ENCODE measurements at regions not wholly inside any gene's neighbourhood (a gene's known extent, or its start where the extent isn't known, plus 50 kb on each side); places are given as distances from the start of the nearest gene placed in this dataset.

DNA sequence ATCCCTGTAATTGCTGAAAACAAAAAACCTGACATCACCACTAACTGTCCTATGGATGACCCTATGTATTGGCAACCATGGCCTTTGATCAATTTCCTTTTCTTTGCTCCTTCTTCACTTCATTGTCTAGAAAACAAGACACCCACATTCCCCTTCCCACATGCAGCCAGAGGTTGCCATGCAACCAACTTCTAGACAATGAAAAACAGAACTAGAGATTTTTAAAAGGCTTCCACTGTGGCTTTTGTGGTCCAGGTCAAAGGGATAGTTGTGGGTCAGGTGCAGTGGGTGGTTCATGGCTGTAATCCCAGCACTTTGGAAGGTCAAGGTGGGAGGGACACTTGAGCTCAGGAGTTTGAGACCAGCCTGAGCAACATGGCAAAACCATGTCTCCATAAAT is 139.3 kb upstream of the DOK6 start:
- TF ChIP-seq, protein P1, sequence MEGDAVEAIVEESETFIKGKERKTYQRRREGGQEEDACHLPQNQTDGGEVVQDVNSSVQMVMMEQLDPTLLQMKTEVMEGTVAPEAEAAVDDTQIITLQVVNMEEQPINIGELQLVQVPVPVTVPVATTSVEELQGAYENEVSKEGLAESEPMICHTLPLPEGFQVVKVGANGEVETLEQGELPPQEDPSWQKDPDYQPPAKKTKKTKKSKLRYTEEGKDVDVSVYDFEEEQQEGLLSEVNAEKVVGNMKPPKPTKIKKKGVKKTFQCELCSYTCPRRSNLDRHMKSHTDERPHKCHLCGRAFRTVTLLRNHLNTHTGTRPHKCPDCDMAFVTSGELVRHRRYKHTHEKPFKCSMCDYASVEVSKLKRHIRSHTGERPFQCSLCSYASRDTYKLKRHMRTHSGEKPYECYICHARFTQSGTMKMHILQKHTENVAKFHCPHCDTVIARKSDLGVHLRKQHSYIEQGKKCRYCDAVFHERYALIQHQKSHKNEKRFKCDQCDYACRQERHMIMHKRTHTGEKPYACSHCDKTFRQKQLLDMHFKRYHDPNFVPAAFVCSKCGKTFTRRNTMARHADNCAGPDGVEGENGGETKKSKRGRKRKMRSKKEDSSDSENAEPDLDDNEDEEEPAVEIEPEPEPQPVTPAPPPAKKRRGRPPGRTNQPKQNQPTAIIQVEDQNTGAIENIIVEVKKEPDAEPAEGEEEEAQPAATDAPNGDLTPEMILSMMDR (conservative IDR thresholded peaks at IDR 0.05; ENCODE audit: low read depth in 2 of 2), result no peak
- TF ChIP-seq EZH2 (IDR thresholded peaks at IDR 0.05; ENCODE audit: low read depth, unreplicated experiment) (no peak), STAT1 (IDR thresholded peaks at IDR 0.05; ENCODE audit: unreplicated experiment) (no peak), POLR2AphosphoS5 (IDR thresholded peaks at IDR 0.05; ENCODE audit: low read depth) (no peak), EZH2phosphoT487 (IDR thresholded peaks at IDR 0.05; ENCODE audit: unreplicated experiment) (no peak), CREB1 (CRISPR knock-in tag; IDR thresholded peaks at IDR 0.05; ENCODE audit: low read depth) (no peak), JUNB (IDR thresholded peaks at IDR 0.05; ENCODE audit: unreplicated experiment) (no peak)
- TF ChIP-seq, protein P2, sequence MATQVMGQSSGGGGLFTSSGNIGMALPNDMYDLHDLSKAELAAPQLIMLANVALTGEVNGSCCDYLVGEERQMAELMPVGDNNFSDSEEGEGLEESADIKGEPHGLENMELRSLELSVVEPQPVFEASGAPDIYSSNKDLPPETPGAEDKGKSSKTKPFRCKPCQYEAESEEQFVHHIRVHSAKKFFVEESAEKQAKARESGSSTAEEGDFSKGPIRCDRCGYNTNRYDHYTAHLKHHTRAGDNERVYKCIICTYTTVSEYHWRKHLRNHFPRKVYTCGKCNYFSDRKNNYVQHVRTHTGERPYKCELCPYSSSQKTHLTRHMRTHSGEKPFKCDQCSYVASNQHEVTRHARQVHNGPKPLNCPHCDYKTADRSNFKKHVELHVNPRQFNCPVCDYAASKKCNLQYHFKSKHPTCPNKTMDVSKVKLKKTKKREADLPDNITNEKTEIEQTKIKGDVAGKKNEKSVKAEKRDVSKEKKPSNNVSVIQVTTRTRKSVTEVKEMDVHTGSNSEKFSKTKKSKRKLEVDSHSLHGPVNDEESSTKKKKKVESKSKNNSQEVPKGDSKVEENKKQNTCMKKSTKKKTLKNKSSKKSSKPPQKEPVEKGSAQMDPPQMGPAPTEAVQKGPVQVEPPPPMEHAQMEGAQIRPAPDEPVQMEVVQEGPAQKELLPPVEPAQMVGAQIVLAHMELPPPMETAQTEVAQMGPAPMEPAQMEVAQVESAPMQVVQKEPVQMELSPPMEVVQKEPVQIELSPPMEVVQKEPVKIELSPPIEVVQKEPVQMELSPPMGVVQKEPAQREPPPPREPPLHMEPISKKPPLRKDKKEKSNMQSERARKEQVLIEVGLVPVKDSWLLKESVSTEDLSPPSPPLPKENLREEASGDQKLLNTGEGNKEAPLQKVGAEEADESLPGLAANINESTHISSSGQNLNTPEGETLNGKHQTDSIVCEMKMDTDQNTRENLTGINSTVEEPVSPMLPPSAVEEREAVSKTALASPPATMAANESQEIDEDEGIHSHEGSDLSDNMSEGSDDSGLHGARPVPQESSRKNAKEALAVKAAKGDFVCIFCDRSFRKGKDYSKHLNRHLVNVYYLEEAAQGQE (IDR thresholded peaks at IDR 0.05; ENCODE audit: unreplicated experiment), result no peak
- TF ChIP-seq, protein P3, sequence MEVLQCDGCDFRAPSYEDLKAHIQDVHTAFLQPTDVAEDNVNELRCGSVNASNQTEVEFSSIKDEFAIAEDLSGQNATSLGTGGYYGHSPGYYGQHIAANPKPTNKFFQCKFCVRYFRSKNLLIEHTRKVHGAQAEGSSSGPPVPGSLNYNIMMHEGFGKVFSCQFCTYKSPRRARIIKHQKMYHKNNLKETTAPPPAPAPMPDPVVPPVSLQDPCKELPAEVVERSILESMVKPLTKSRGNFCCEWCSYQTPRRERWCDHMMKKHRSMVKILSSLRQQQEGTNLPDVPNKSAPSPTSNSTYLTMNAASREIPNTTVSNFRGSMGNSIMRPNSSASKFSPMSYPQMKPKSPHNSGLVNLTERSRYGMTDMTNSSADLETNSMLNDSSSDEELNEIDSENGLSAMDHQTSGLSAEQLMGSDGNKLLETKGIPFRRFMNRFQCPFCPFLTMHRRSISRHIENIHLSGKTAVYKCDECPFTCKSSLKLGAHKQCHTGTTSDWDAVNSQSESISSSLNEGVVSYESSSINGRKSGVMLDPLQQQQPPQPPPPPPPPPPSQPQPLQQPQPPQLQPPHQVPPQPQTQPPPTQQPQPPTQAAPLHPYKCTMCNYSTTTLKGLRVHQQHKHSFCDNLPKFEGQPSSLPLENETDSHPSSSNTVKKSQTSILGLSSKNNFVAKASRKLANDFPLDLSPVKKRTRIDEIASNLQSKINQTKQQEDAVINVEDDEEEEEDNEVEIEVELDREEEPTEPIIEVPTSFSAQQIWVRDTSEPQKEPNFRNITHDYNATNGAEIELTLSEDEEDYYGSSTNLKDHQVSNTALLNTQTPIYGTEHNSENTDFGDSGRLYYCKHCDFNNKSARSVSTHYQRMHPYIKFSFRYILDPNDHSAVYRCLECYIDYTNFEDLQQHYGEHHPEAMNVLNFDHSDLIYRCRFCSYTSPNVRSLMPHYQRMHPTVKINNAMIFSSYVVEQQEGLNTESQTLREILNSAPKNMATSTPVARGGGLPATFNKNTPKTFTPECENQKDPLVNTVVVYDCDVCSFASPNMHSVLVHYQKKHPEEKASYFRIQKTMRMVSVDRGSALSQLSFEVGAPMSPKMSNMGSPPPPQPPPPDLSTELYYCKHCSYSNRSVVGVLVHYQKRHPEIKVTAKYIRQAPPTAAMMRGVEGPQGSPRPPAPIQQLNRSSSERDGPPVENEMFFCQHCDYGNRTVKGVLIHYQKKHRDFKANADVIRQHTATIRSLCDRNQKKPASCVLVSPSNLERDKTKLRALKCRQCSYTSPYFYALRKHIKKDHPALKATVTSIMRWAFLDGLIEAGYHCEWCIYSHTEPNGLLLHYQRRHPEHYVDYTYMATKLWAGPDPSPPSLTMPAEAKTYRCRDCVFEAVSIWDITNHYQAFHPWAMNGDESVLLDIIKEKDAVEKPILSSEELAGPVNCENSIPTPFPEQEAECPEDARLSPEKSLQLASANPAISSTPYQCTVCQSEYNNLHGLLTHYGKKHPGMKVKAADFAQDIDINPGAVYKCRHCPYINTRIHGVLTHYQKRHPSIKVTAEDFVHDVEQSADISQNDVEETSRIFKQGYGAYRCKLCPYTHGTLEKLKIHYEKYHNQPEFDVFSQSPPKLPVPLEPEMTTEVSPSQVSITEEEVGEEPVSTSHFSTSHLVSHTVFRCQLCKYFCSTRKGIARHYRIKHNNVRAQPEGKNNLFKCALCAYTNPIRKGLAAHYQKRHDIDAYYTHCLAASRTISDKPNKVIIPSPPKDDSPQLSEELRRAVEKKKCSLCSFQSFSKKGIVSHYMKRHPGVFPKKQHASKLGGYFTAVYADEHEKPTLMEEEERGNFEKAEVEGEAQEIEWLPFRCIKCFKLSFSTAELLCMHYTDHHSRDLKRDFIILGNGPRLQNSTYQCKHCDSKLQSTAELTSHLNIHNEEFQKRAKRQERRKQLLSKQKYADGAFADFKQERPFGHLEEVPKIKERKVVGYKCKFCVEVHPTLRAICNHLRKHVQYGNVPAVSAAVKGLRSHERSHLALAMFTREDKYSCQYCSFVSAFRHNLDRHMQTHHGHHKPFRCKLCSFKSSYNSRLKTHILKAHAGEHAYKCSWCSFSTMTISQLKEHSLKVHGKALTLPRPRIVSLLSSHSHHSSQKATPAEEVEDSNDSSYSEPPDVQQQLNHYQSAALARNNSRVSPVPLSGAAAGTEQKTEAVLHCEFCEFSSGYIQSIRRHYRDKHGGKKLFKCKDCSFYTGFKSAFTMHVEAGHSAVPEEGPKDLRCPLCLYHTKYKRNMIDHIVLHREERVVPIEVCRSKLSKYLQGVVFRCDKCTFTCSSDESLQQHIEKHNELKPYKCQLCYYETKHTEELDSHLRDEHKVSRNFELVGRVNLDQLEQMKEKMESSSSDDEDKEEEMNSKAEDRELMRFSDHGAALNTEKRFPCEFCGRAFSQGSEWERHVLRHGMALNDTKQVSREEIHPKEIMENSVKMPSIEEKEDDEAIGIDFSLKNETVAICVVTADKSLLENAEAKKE (CRISPR knock-in tag; IDR thresholded peaks at IDR 0.05), result no peak
